GM21529 (cell line): ENCODE measurements at regions not wholly inside any gene's neighbourhood (a gene's known extent, or its start where the extent isn't known, plus 50 kb on each side); places are given as distances from the start of the nearest gene placed in this dataset.

Source experiments
- ATAC-seq: cut with Tn5 transposase; IDR thresholded peaks from one replicate; pipeline ENCODE4 v1.9.1; 2021; ENCODE audit not compliant: unreplicated experiment

GRCh38 chr5:42898760-42899159 is 87.1 kb upstream of the SELENOP start:
- ATAC-seq = no peak

GRCh38 chr5:42896523-42896922 is 84.8 kb upstream of the SELENOP start:
- ATAC-seq = no peak

GRCh38 chr5:42894057-42894456 is 82.4 kb upstream of the SELENOP start:
- ATAC-seq = no peak

GRCh38 chr5:42889311-42889933 is 77.7 kb upstream of the SELENOP start:
- peak; percentile 94 for ATAC-seq

- no peak for ATAC-seq
These were observed 77.1 kb upstream of the SELENOP start for GRCh38 chr5:42888771-42889170.

GRCh38 chr5:42887575-42887974 is 75.9 kb upstream of the SELENOP start:
- no peak for ATAC-seq

- ATAC-seq = no peak
These were observed 75.4 kb upstream of the SELENOP start for GRCh38 chr5:42887097-42887496.

GRCh38 chr5:42886635-42887034 is 74.9 kb upstream of the SELENOP start:
- no peak for ATAC-seq

GRCh38 chr5:42884326-42884725 is 72.6 kb upstream of the SELENOP start:
- ATAC-seq = no peak

- no peak for ATAC-seq
These were observed 69.9 kb upstream of the SELENOP start for GRCh38 chr5:42881416-42882117.

- ATAC-seq = no peak
These were observed 68.9 kb upstream of the SELENOP start for GRCh38 chr5:42880496-42881150.

- no peak for ATAC-seq
These were observed 67.6 kb upstream of the SELENOP start for GRCh38 chr5:42879291-42879690.

- ATAC-seq = no peak
These were observed 66.9 kb upstream of the SELENOP start for GRCh38 chr5:42878550-42878949.

- ATAC-seq = no peak
These were observed 66.3 kb upstream of the SELENOP start for GRCh38 chr5:42878041-42878440.

- ATAC-seq = no peak
These were observed 65.7 kb upstream of the SELENOP start for GRCh38 chr5:42877431-42877830.

GRCh38 chr5:42876375-42876844 is 64.7 kb upstream of the SELENOP start:
- ATAC-seq = no peak

GRCh38 chr5:42875785-42876374 is 64.2 kb upstream of the SELENOP start:
- ATAC-seq = no peak

- no peak for ATAC-seq
These were observed 63.5 kb upstream of the SELENOP start for GRCh38 chr5:42875211-42875610.

GRCh38 chr5:42874621-42875198 is 63.0 kb upstream of the SELENOP start:
- ATAC-seq = no peak

GRCh38 chr5:42872865-42873264 is 61.2 kb upstream of the SELENOP start:
- no peak for ATAC-seq

- ATAC-seq = no peak
These were observed 59.3 kb upstream of the SELENOP start for GRCh38 chr5:42870882-42871418.
